Coronary artery (tissue), 2 donors: ENCODE measurements at regions not wholly inside any gene's neighbourhood (a gene's known extent, or its start where the extent isn't known, plus 50 kb on each side); places are given as distances from the start of the nearest gene placed in this dataset.
A peak's percentile ranks its signal among the peaks of the same experiment; 100 is the strongest.
"Not testable (repeated sequence)": the region's sequence is repeated elsewhere in the genome, so short reads cannot be mapped to it uniquely, and the experiment has no call there.

Experiments
- DNase-seq: peaks from one replicate; pipeline ENCODE4 v3.0.0-alpha.2; 2017; ENCODE audit warnings: low spot score
- H3K27ac ChIP-seq, 2 donors: fragments of 200-600 bp; sonication (generic); one replicate each; pipeline ENCODE4 v1.5.1; 2016 to 2019
- H3K4me3 ChIP-seq: fragments of 200-600 bp; sonication (generic); 2 replicates; pipeline ENCODE4 v1.5.1; 2016; ENCODE audit warnings: mild to moderate bottlenecking, moderate library complexity
- TF ChIP-seq, protein P1 (sequence below): fragments of 200-600 bp; sonication (generic); IDR thresholded peaks from one replicate; pipeline ENCODE4 v1.5.1; 2019; ENCODE audit warnings: antibody characterized with exemption

DNA sequence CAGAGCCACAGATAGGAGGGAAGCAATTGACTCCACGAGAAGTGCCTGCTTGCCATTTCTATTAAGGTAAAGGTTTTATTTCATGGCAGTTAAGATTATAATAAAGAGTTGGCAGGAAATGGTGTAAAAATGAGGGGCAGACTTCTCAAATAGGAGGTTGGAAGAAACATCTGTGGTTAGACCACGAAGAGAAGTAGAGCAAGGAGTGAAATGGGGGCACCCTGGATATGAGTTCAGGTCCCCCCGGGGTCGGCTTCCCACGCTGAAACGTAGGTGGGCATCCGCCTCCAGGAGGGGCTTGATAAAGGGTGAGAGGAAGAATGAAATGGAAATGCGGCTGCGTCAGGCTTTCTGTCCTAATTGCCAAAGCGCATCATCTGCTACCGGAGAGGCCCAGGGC is 209.1 kb downstream of the MAF start:
- TF ChIP-seq, protein P1, sequence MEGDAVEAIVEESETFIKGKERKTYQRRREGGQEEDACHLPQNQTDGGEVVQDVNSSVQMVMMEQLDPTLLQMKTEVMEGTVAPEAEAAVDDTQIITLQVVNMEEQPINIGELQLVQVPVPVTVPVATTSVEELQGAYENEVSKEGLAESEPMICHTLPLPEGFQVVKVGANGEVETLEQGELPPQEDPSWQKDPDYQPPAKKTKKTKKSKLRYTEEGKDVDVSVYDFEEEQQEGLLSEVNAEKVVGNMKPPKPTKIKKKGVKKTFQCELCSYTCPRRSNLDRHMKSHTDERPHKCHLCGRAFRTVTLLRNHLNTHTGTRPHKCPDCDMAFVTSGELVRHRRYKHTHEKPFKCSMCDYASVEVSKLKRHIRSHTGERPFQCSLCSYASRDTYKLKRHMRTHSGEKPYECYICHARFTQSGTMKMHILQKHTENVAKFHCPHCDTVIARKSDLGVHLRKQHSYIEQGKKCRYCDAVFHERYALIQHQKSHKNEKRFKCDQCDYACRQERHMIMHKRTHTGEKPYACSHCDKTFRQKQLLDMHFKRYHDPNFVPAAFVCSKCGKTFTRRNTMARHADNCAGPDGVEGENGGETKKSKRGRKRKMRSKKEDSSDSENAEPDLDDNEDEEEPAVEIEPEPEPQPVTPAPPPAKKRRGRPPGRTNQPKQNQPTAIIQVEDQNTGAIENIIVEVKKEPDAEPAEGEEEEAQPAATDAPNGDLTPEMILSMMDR, result no peak
- H3K27ac ChIP-seq, result no peak overlapping the region
- no peak overlapping the region for H3K4me3 ChIP-seq
- DNase-seq, result no peak

DNA sequence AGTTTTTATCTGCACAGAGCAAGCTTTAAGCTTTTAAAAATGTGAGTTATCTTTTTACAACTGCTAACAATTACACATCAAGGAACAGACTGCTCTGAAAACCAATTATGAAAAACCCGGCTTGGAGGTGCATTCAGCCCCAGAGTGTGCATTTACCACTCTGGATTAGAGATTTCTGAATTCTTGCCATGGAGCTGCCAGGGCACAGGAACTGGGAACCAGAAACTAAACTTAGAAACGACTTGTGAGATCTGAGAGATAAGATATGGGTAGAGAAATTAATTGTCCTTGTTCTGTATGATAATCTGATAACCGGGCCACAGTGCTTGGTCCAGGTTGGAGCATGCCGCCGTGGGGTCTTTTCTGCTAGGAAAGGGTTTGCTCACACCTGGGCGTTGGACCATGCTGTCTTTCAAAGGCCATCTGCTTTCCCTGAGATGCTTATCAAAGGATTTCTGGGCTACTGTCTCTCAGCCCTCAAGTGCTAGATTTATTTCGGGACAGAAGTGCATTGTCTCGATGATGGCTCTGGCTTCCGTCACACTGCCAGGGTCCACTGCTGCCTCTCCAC is 210.0 kb downstream of the MAF start:
- DNase-seq, result peak; percentile 40

GRCh38 chr16:79388396-79388795 is 212.1 kb downstream of the MAF start:
- no peak overlapping the region for H3K4me3 ChIP-seq
- H3K27ac ChIP-seq, result no peak overlapping the region
- TF ChIP-seq, protein P1, result no peak
- no peak for DNase-seq

More for the DNA sequence above, 210.0 kb downstream of the MAF start:
- TF ChIP-seq, protein P1, result no peak
- Histone ChIP-seq H3K27ac (no peak overlapping the region), H3K4me3 (no peak overlapping the region)

DNA sequence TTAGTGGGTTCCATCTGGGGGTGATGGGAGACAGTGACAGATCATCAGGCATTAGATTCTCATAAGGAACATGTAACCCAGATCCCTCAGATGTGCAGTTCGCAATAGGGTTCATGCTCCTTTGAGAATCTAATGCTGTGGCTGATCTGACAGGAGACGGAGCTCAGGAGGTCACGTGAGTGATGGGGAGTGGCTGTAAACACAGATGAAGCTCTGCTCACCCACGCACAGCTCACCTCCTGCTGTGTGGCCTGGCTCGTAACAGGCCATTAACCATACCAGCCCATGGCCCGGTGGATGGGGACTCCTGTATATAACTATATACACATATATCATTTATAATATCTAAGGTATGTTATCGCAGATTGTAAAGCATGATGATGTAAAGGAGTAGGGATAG is 214.2 kb downstream of the MAF start:
- Histone ChIP-seq H3K27ac (no peak overlapping the region), H3K4me3 (no peak overlapping the region)
- no peak for DNase-seq
- TF ChIP-seq, protein P1, result no peak

DNA sequence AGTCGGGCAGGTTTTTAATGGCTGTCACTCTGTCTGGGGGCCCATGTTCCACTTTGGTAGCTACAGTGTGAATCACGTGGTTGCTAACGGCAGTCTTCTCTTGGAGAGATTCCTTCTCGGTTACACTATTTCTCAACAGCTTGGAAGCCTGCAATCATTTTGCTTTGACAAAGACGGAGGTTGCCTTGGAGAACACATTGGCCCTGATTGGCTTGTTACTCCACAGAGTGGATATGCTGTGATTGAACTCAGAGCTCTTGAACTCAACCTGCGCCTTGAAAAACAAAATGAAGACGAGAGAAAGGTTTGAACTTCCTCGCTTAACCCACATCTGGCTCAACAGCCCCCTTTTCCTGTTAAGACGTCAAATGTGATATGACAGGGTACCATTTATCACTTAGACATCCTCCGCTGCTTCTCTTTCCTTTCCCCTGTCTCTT is 218.9 kb downstream of the MAF start:
- DNase-seq, result no peak
- Histone ChIP-seq H3K27ac (no peak overlapping the region), H3K4me3 (no peak overlapping the region)
- TF ChIP-seq, protein P1, result no peak

GRCh38 chr16:79380995-79381602 is 219.4 kb downstream of the MAF start:
- no peak overlapping the region for H3K4me3 ChIP-seq
- H3K27ac ChIP-seq, result no peak overlapping the region
- no peak for DNase-seq
- TF ChIP-seq, protein P1, result no peak

GRCh38 chr16:79379095-79379494 is 221.4 kb downstream of the MAF start:
- no peak overlapping the region for H3K4me3 ChIP-seq
- TF ChIP-seq, protein P1, result no peak
- no peak for DNase-seq
- H3K27ac ChIP-seq, result no peak overlapping the region

DNA sequence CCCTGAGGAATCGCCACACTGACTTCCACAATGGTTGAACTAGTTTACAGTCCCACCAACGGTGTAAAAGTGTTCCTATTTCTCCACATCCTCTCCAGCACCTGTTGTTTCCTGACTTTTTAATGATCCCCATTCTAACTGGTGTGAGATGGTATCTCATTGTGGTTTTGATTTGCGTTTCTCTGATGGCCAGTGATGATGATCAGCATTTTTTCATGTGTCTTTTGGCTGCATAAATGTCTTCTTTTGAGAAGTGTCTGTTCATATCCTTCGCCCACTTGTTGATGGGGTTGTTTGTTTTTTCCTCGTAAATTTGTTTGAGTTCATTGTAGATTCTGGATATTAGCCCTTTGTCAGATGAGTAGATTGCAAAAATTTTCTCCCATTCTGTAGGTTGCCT is 223.5 kb downstream of the MAF start:
- H3K27ac ChIP-seq, H3K4me3 ChIP-seq, DNase-seq: not testable (repeated sequence)
